WTC11 (cell line): ENCODE measurements at regions not wholly inside any gene's neighbourhood (a gene's known extent, or its start where the extent isn't known, plus 50 kb on each side); places are given as distances from the start of the nearest gene placed in this dataset.

Experiments used
- ATAC-seq: fragments of 200-7000 bp; cut with Tn5 transposase; 2 replicates; pipeline ENCODE4 v1.10.0; 2021; ENCODE audit warnings: mild to moderate bottlenecking, moderate library complexity
- CTCF ChIA-PET: fragments of 300-600 bp; sonication (Branson Sonifier 250); formaldehyde crosslinking; loops from one replicate; lab custom pipeline; 2021; ENCODE audit warnings: antibody characterized with exemption; lab: Charles Lee
- POLR2A ChIA-PET: fragments of 350-600 bp; sonication (Branson Sonifier 250); formaldehyde crosslinking; loops from one replicate; lab custom pipeline; 2021; ENCODE audit warnings: antibody characterized with exemption; lab: Charles Lee
- DNase-seq: peaks from one replicate; pipeline ENCODE4 v3.0.0; 2021; ENCODE audit warnings: low spot score
- H3K27ac Mint-ChIP-seq: 2 replicates; pipeline ENCODE4 v1.8.0; 2021; ENCODE audit warnings: mixed read lengths
- H3K27me3 Mint-ChIP-seq: 2 replicates; pipeline ENCODE4 v1.8.0; 2021; ENCODE audit warnings: low read depth, mild to moderate bottlenecking, moderate library complexity, mixed read lengths
- H3K36me3 Mint-ChIP-seq: 2 replicates; pipeline ENCODE4 v1.8.0; 2021; ENCODE audit warnings: mixed read lengths
- H3K4me1 Mint-ChIP-seq: 2 replicates; pipeline ENCODE4 v1.8.0; 2022; ENCODE audit warnings: mixed read lengths
- H3K4me3 Mint-ChIP-seq: 2 replicates; pipeline ENCODE4 v1.8.0; 2021; ENCODE audit warnings: mild to moderate bottlenecking, moderate library complexity, mixed read lengths
- H3K9me3 Mint-ChIP-seq: 2 replicates; pipeline ENCODE4 v1.8.0; 2021; ENCODE audit warnings: mixed read lengths
- HMGA2 ChIP-seq: fragments of 250-450 bp; sonication (Bioruptor Pico); IDR thresholded peaks from 2 replicates; pipeline ENCODE4 v1.4.0; 2021; ENCODE audit warnings: mild to moderate bottlenecking, moderate library complexity
- NFATC4 ChIP-seq: fragments of 250-450 bp; sonication (Bioruptor Pico); IDR thresholded peaks from 2 replicates; pipeline ENCODE4 v1.9.0; 2021; ENCODE audit warnings: mild to moderate bottlenecking
- RELA ChIP-seq: sonication (generic); formaldehyde crosslinking; IDR thresholded peaks from 2 replicates; pipeline ENCODE4 v1.8.1; 2022; ENCODE audit warnings: missing genetic modification reagents, mild to moderate bottlenecking, borderline replicate concordance
- TEAD1 ChIP-seq: sonication (generic); formaldehyde crosslinking; IDR thresholded peaks from 2 replicates; pipeline ENCODE4 v1.8.0; 2022; ENCODE audit warnings: mild to moderate bottlenecking, missing genetic modification reagents
- ZNF219 ChIP-seq: sonication (generic); formaldehyde crosslinking; IDR thresholded peaks from 2 replicates; pipeline ENCODE4 v1.8.0; 2023; ENCODE audit warnings: missing genetic modification reagents, mild to moderate bottlenecking, borderline replicate concordance
- ZNF263 ChIP-seq: sonication (generic); formaldehyde crosslinking; IDR thresholded peaks from 2 replicates; pipeline ENCODE4 v1.8.1; 2022; ENCODE audit warnings: low read depth, mild to moderate bottlenecking, moderate library complexity, missing genetic modification reagents
- TF ChIP-seq, protein P1 (sequence below): fragments of 250-450 bp; sonication (Bioruptor Pico); IDR thresholded peaks from 2 replicates; pipeline ENCODE4 v1.8.0; 2021; ENCODE audit warnings: mild to moderate bottlenecking
- TF ChIP-seq, protein P2 (sequence below): sonication (generic); formaldehyde crosslinking; IDR thresholded peaks from 2 replicates; pipeline ENCODE4 v1.8.0; 2023; ENCODE audit warnings: missing genetic modification reagents, mild to moderate bottlenecking, borderline replicate concordance
- TF ChIP-seq, protein P3 (sequence below): sonication (generic); formaldehyde crosslinking; IDR thresholded peaks from 2 replicates; pipeline ENCODE4 v1.8.1; 2023; ENCODE audit warnings: mild to moderate bottlenecking, missing genetic modification reagents, borderline replicate concordance
- TF ChIP-seq, protein P4 (sequence below): sonication (generic); formaldehyde crosslinking; IDR thresholded peaks from 2 replicates; pipeline ENCODE4 v1.8.1; 2022; ENCODE audit warnings: low read depth, mild to moderate bottlenecking, moderate library complexity, missing genetic modification reagents, borderline replicate concordance
- TF ChIP-seq, protein P5 (sequence below): sonication (generic); formaldehyde crosslinking; IDR thresholded peaks from 2 replicates; pipeline ENCODE4 v1.8.1; 2023; ENCODE audit warnings: mild to moderate bottlenecking, missing genetic modification reagents, moderate library complexity
- TF ChIP-seq, protein P6 (sequence below): sonication (generic); formaldehyde crosslinking; IDR thresholded peaks from 2 replicates; pipeline ENCODE4 v1.8.0; 2023; ENCODE audit warnings: mild to moderate bottlenecking, missing genetic modification reagents
- TF ChIP-seq, protein P7 (sequence below): sonication (generic); formaldehyde crosslinking; IDR thresholded peaks from 2 replicates; pipeline ENCODE4 v1.8.1; 2023; ENCODE audit warnings: mild to moderate bottlenecking, missing genetic modification reagents

DNA sequence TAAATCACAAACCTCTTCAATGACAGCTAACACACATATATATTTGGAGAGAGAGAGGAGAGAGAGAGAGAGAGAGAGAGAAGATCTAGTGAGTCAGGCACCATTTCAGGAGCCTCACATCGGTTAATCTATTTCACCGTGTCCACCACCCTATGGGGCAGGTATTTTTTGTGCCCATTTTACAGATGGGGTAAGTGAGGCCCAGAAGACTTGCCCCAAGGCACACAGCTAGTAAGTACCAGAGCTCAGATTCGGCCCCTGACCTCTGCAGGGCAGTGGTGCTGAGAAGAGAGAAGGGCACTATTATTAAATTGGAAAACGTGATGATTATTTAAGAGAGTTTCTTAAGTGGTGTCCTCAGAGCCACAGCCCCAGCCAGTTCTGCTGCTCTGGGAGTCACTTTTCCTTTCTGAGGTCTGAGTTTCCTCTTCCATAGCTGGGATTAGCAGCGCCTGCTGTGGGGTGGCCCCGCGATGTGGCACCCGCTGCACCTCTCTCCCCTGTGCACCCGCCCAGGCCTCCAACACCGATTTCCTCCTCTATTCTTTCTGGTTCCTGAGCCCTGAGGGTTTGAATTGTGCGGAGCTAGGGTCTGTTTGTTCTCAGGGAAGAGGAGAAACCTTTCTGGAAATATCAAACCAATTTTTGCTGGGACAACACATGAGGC is 303.9 kb downstream of the IRF8 start (continued):
- TF ChIP-seq, protein P1, sequence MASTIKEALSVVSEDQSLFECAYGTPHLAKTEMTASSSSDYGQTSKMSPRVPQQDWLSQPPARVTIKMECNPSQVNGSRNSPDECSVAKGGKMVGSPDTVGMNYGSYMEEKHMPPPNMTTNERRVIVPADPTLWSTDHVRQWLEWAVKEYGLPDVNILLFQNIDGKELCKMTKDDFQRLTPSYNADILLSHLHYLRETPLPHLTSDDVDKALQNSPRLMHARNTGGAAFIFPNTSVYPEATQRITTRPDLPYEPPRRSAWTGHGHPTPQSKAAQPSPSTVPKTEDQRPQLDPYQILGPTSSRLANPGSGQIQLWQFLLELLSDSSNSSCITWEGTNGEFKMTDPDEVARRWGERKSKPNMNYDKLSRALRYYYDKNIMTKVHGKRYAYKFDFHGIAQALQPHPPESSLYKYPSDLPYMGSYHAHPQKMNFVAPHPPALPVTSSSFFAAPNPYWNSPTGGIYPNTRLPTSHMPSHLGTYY (CRISPR knock-in tag): no peak
- TF ChIP-seq, protein P2, sequence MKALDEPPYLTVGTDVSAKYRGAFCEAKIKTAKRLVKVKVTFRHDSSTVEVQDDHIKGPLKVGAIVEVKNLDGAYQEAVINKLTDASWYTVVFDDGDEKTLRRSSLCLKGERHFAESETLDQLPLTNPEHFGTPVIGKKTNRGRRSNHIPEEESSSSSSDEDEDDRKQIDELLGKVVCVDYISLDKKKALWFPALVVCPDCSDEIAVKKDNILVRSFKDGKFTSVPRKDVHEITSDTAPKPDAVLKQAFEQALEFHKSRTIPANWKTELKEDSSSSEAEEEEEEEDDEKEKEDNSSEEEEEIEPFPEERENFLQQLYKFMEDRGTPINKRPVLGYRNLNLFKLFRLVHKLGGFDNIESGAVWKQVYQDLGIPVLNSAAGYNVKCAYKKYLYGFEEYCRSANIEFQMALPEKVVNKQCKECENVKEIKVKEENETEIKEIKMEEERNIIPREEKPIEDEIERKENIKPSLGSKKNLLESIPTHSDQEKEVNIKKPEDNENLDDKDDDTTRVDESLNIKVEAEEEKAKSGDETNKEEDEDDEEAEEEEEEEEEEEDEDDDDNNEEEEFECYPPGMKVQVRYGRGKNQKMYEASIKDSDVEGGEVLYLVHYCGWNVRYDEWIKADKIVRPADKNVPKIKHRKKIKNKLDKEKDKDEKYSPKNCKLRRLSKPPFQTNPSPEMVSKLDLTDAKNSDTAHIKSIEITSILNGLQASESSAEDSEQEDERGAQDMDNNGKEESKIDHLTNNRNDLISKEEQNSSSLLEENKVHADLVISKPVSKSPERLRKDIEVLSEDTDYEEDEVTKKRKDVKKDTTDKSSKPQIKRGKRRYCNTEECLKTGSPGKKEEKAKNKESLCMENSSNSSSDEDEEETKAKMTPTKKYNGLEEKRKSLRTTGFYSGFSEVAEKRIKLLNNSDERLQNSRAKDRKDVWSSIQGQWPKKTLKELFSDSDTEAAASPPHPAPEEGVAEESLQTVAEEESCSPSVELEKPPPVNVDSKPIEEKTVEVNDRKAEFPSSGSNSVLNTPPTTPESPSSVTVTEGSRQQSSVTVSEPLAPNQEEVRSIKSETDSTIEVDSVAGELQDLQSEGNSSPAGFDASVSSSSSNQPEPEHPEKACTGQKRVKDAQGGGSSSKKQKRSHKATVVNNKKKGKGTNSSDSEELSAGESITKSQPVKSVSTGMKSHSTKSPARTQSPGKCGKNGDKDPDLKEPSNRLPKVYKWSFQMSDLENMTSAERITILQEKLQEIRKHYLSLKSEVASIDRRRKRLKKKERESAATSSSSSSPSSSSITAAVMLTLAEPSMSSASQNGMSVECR: no peak
- TF ChIP-seq NFATC4: no peak

DNA sequence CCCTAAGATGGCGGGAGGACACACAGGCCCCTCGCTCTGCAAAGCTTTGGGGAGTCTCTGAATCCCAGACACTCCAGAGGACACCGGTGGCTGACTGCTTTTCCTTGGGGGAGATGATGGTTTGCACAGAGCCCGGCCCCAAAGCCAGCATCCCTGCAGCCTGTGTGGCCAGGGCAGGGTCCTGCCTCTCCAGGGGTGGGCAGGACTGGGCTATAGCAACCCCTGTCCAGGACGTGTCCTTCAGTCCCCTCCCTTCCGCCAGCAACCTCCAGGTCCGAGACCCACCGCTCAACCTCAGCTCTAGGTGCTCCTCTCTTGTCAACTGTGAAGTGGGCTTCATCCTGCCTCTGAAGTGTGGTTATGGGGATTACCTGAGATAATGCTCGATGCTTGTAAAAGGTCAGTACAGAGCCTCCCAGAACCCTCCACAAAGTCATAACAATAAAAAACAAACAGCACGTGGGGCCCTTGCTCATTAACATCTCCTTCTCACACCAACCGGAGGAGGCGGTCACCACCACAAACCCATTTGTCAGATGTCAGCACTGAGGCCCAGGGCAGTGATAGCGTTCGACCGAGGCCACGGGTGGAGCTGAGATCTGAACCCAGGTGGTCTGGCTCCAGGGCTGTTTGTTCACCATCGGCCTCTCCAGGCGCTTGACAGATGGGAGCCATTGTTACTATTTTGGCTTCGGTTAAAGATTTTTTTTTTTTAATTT is 304.8 kb downstream of the IRF8 start:
- no peak overlapping the region for H3K27ac Mint-ChIP-seq
- ATAC-seq (no peak), DNase-seq (no peak)
- TF ChIP-seq TEAD1: no peak
- H3K36me3 Mint-ChIP-seq: no peaks in the 10 kb centered on the region
- POLR2A ChIA-PET: no interaction called here
- peaks cover 35% of the 10 kb centered on the region for H3K4me1 Mint-ChIP-seq
- no peak overlapping the region for H3K4me3 Mint-ChIP-seq
- no peaks in the 10 kb centered on the region for H3K27me3 Mint-ChIP-seq
- H3K9me3 Mint-ChIP-seq: no peaks in the 10 kb centered on the region
- CTCF ChIA-PET: no interaction called here

DNA sequence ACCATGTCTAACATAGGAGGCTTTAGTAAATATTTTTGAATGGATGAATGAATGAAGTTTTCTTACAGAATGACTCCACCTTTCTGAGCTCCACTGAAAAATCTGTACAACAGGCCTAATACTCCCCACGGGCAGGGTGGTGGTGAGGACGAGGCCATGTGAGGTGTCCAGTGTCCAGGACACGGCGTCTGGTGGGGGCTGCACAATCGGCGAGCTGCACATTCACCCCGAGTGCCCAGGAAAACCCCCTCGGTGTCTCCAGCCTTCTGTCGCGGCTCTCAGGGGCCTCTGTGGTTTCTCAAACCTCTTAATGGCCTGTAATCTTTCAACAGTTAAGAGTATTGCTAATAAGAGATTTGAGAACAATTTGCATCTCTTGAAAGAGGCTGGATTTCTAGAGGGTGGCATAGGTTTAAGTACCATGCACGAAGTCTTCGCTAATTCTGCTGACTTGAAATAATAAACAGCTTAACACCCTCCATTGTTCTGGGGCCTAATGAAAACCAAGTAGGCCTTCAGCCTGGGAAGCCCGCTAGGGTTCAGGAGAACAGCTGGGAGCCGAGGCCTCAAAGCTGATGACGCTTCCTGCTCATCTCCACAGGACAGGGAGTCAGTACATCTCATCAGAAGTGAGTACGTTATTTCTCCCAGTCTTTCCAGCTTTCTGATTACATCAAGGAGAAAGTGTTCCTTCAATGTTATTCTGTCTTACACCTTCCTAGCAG is 304.6 kb upstream of the FOXF1 start:
- Mint-ChIP-seq H3K9me3 (peaks cover 9% of the 10 kb centered on the region), H3K27ac (no peak overlapping the region), H3K4me1 (peaks cover 25% of the 10 kb centered on the region), H3K4me3 (no peak overlapping the region), H3K27me3 (no peaks in the 10 kb centered on the region), H3K36me3 (peaks cover 5% of the 10 kb centered on the region)
- POLR2A ChIA-PET: no interaction called here
- CTCF ChIA-PET: interaction anchor here (0.7 kb wide), 1 partner anchor 133 kb away, joined by 3 read pairs; no protein-coding TSS in a partner anchor
- ATAC-seq (no peak), DNase-seq (no peak)
- TF ChIP-seq ZNF263: no peak
- no peak for TF ChIP-seq HMGA2 (CRISPR knock-in tag)
- TF ChIP-seq, protein P3, sequence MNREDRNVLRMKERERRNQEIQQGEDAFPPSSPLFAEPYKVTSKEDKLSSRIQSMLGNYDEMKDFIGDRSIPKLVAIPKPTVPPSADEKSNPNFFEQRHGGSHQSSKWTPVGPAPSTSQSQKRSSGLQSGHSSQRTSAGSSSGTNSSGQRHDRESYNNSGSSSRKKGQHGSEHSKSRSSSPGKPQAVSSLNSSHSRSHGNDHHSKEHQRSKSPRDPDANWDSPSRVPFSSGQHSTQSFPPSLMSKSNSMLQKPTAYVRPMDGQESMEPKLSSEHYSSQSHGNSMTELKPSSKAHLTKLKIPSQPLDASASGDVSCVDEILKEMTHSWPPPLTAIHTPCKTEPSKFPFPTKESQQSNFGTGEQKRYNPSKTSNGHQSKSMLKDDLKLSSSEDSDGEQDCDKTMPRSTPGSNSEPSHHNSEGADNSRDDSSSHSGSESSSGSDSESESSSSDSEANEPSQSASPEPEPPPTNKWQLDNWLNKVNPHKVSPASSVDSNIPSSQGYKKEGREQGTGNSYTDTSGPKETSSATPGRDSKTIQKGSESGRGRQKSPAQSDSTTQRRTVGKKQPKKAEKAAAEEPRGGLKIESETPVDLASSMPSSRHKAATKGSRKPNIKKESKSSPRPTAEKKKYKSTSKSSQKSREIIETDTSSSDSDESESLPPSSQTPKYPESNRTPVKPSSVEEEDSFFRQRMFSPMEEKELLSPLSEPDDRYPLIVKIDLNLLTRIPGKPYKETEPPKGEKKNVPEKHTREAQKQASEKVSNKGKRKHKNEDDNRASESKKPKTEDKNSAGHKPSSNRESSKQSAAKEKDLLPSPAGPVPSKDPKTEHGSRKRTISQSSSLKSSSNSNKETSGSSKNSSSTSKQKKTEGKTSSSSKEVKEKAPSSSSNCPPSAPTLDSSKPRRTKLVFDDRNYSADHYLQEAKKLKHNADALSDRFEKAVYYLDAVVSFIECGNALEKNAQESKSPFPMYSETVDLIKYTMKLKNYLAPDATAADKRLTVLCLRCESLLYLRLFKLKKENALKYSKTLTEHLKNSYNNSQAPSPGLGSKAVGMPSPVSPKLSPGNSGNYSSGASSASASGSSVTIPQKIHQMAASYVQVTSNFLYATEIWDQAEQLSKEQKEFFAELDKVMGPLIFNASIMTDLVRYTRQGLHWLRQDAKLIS (CRISPR knock-in tag): no peak
- TF ChIP-seq, protein P4, sequence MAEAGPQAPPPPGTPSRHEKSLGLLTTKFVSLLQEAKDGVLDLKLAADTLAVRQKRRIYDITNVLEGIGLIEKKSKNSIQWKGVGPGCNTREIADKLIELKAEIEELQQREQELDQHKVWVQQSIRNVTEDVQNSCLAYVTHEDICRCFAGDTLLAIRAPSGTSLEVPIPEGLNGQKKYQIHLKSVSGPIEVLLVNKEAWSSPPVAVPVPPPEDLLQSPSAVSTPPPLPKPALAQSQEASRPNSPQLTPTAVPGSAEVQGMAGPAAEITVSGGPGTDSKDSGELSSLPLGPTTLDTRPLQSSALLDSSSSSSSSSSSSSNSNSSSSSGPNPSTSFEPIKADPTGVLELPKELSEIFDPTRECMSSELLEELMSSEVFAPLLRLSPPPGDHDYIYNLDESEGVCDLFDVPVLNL (CRISPR knock-in tag): no peak
- no peak for TF ChIP-seq ZNF219 (CRISPR knock-in tag)
- TF ChIP-seq, protein P5, sequence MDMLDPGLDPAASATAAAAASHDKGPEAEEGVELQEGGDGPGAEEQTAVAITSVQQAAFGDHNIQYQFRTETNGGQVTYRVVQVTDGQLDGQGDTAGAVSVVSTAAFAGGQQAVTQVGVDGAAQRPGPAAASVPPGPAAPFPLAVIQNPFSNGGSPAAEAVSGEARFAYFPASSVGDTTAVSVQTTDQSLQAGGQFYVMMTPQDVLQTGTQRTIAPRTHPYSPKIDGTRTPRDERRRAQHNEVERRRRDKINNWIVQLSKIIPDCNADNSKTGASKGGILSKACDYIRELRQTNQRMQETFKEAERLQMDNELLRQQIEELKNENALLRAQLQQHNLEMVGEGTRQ (CRISPR knock-in tag): no peak
- TF ChIP-seq, protein P6, sequence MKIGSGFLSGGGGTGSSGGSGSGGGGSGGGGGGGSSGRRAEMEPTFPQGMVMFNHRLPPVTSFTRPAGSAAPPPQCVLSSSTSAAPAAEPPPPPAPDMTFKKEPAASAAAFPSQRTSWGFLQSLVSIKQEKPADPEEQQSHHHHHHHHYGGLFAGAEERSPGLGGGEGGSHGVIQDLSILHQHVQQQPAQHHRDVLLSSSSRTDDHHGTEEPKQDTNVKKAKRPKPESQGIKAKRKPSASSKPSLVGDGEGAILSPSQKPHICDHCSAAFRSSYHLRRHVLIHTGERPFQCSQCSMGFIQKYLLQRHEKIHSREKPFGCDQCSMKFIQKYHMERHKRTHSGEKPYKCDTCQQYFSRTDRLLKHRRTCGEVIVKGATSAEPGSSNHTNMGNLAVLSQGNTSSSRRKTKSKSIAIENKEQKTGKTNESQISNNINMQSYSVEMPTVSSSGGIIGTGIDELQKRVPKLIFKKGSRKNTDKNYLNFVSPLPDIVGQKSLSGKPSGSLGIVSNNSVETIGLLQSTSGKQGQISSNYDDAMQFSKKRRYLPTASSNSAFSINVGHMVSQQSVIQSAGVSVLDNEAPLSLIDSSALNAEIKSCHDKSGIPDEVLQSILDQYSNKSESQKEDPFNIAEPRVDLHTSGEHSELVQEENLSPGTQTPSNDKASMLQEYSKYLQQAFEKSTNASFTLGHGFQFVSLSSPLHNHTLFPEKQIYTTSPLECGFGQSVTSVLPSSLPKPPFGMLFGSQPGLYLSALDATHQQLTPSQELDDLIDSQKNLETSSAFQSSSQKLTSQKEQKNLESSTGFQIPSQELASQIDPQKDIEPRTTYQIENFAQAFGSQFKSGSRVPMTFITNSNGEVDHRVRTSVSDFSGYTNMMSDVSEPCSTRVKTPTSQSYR (CRISPR knock-in tag): no peak
- TF ChIP-seq RELA (CRISPR knock-in tag): no peak
- TF ChIP-seq, protein P7, sequence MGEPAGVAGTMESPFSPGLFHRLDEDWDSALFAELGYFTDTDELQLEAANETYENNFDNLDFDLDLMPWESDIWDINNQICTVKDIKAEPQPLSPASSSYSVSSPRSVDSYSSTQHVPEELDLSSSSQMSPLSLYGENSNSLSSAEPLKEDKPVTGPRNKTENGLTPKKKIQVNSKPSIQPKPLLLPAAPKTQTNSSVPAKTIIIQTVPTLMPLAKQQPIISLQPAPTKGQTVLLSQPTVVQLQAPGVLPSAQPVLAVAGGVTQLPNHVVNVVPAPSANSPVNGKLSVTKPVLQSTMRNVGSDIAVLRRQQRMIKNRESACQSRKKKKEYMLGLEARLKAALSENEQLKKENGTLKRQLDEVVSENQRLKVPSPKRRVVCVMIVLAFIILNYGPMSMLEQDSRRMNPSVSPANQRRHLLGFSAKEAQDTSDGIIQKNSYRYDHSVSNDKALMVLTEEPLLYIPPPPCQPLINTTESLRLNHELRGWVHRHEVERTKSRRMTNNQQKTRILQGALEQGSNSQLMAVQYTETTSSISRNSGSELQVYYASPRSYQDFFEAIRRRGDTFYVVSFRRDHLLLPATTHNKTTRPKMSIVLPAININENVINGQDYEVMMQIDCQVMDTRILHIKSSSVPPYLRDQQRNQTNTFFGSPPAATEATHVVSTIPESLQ (CRISPR knock-in tag): no peak
